ENCODE measurements at regions not wholly inside any gene's neighbourhood (a gene's known extent, or its start where the extent isn't known, plus 50 kb on each side); places are given as distances from the start of the nearest gene placed in this dataset.

GRCh38 chr10:129273860-129274259 is 193.2 kb upstream of the MGMT start:
- TF ChIP-seq CTCF (IDR thresholded peaks at IDR 0.05): no peak
- no peak for TF ChIP-seq POLR2A (IDR thresholded peaks at IDR 0.05)

All from lower leg skin (tissue), 3 donors.